HG03159 (cell line): ENCODE measurements at regions not wholly inside any gene's neighbourhood (a gene's known extent, or its start where the extent isn't known, plus 50 kb on each side); places are given as distances from the start of the nearest gene placed in this dataset.
A peak's percentile ranks its signal among the peaks of the same experiment; 100 is the strongest.

ENCODE experiments used
- ATAC-seq: cut with Tn5 transposase; IDR thresholded peaks from one replicate; pipeline ENCODE4 v1.9.1; 2021; ENCODE audit warnings: mild to moderate bottlenecking, moderate library complexity; ENCODE audit not compliant: unreplicated experiment

GRCh38 chr4:95985791-95986550 is 146.1 kb downstream of the PDHA2 start:
- no peak for ATAC-seq

DNA sequence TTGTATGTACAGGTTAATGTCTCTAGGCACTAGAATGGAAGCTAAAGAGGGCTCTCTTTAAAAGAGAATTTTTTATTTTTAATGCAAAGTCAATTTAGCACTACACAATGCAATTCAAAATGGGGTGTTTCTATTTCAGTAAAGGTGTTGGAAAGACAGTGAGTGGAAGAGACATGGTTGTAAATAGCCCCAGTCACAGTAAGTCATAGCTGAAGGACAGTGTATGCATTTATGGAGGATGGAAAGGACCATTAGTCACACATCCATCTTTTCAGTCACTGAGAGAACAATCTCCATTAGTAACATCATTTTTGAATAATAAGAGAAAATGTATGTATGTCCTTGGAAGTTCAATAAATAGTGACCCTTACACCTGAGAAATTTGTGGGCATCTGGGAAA is 148.0 kb downstream of the PDHA2 start:
- no peak for ATAC-seq

GRCh38 chr4:95998311-95998710 is 158.4 kb downstream of the PDHA2 start:
- no peak for ATAC-seq

- ATAC-seq, result no peak
Measured at GRCh38 chr4:96003951-96004740, 164.3 kb downstream of the PDHA2 start.

DNA sequence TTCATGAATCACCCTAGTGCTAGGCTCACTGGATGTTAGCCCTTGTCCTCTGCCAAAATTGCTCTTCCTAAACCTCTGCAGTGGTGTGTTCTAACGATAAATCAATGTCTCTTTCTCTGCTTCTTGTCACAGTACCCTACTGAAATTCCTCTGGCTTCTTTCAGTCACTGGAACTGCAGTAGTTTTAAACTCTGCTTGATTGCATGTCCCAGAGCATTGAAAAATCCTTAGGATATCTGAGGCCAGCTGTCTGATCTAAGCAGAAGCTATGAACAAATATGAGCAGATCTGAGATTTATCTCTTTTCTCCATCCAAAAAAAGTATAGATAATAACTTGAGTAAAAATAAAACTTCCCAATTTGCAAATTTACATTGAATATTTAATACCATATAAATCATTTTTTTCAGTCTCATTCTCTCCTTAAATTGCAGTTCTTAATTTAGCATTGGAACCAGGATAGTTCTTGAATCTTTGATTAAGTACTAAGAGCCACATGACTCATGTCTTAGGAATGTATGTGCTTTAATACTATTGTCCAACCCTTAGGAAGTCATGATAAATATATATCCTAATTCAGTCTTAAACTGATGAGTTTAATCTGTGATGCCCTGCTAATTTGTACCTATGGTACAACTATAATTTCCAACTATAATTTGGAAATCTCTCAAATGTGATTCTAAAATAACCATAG is 169.7 kb downstream of the PDHA2 start:
- no peak for ATAC-seq

- no peak for ATAC-seq
Measured at GRCh38 chr4:96012687-96013086, 172.8 kb downstream of the PDHA2 start.

DNA sequence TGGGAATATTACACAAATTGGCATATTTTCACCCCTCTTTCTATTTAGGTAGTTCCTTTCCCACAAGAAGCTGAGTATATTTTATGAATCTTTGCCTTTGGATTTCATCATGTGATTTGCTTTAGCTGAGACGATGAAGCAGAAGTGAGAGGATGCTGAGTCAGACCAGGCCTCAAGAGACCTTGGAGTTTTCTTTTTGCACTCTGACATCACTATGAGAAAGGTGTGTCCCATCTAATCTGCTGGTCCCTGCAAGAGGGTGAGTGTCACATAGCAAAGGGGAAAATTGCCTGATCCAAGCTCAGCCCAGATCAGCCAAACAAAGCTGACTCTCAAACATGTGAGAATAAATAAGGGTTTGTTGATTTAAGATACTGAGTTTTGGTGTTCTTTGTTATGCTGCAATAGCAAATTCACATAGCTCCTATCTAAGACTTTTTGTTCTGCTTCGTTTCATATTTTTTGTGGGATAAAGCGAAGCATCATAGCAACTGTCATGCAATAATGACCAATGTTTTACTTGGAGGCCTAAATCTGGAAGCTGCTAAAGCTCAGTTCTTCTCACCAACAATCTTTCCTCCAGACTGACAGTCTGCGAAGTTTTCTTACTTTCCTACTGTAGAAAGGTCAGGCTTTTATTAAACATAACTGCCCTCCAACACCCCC is 176.9 kb downstream of the PDHA2 start:
- peak; percentile 76 for ATAC-seq

GRCh38 chr4:96025011-96025410 is 185.1 kb downstream of the PDHA2 start:
- no peak for ATAC-seq

- no peak for ATAC-seq
Measured at GRCh38 chr4:96035727-96036126, 195.8 kb downstream of the PDHA2 start.

GRCh38 chr4:96036781-96037180 is 196.9 kb downstream of the PDHA2 start:
- no peak for ATAC-seq

DNA sequence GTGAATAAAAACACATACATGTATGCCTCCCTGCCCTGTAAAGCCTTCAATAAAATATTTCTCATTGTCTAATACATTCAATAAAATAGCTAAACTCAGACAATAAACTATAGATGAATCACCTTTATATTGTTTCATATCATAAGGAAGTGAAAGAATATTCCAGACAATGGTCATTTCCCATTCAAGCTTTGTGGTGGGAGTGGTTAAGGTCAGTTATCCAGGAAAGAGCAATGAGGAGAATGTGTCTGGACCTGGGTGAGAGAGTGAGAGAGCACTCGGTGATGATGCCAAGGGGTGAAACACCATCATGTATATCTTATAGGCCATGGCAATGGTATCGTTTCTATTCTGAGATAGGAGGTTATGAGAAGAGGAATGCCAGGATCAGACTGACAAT is 197.8 kb downstream of the PDHA2 start:
- ATAC-seq, result no peak

DNA sequence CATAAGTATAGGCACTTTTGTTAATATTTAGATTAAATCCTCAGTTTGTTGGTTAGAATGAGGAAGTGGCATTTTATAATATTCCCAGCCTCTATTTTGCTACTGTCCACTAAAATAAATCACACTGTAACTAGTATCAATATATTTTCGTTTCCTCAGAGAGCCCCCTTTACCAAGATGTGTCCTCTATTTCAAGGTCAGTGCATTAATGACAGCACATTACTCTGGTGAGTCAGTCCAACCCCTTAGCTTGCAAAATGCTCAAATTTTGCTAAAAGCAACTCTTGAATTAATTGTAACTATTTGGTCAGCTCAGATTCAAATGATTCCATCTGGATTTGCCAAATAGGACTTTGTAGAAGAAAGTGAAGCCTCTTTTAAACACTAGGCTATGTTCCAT is 199.3 kb downstream of the PDHA2 start:
- ATAC-seq, result no peak

DNA sequence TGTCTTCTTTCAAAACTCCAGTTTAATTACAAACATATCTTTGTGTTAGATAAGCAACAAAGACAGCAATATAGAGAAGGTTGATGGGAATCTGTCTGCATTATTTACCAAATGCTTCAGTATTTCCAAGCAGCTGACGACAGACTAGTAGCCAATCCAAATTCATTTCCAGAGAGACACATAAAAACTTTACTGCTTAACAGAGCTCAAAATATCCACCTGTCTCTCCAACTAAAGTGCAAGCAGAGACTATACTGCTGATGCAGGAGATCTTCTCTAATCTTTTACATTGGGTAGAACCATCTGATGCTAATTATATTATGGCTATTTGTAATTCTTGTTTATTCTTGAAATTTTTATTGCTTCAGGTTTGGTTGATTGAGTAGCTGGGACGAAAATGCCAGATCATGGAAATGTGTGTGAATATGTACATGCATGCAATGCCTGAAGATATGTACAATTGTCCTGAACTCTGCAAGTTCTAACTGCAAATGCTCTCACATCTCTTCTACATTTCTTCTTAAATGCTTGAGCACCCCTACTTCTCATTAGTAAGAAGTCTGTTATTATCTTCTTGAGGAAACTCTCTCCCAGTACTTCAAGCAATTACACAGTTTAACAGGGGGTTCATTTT is 200.0 kb downstream of the PDHA2 start:
- no peak for ATAC-seq

GRCh38 chr4:96044971-96045370 is 205.1 kb downstream of the PDHA2 start:
- no peak for ATAC-seq

DNA sequence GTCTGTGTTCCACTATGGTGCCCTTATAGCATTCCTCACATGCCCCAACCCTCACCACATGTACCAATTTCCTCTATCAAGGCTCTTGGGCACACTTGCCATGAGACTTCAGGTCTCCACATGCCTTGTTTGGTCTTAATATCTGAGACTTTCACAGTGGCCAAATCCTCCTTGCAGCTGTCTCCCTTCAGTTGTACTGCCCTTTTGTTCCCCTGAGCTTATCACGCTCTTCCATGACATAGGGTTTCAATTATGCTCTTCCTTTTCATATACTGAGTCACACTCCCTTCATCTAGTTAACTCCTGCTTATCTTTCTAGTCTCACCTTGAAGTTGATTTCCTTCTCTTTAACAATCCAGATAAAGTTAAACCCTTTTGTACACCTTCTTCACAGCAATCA is 212.9 kb downstream of the PDHA2 start:
- ATAC-seq, result no peak

GRCh38 chr4:96056346-96056934 is 216.5 kb downstream of the PDHA2 start:
- ATAC-seq, result no peak

DNA sequence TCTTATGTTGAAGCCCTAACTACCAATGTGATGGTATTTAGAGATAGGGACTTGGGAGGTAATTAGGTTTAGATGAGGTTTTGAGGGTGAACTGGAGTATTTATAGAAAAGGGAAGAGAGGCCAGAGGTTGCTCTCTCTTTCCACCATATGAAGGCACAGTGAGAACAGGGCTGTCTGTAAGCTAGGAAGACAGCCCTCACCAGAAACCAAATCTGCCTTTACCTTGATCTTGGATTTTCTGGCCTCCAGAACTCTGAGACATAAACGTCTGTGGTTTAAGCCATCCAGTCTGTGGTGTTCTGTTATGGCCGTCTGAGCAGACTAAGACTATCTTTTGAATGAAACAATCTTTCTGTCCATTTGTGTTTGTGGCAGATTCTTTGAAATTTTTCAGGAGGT is 223.7 kb downstream of the PDHA2 start:
- no peak for ATAC-seq

GRCh38 chr4:96073461-96073860 is 233.6 kb downstream of the PDHA2 start:
- ATAC-seq, result no peak

GRCh38 chr4:96092151-96092705 is 252.3 kb downstream of the PDHA2 start:
- ATAC-seq, result no peak

- ATAC-seq, result no peak
Measured at GRCh38 chr4:96093057-96093456, 253.2 kb downstream of the PDHA2 start.
